ENCODE measurements at regions not wholly inside any gene's neighbourhood (a gene's known extent, or its start where the extent isn't known, plus 50 kb on each side); places are given as distances from the start of the nearest gene placed in this dataset.
"Not testable (repeated sequence)": the region's sequence is repeated elsewhere in the genome, so short reads cannot be mapped to it uniquely, and the experiment has no call there.

DNA sequence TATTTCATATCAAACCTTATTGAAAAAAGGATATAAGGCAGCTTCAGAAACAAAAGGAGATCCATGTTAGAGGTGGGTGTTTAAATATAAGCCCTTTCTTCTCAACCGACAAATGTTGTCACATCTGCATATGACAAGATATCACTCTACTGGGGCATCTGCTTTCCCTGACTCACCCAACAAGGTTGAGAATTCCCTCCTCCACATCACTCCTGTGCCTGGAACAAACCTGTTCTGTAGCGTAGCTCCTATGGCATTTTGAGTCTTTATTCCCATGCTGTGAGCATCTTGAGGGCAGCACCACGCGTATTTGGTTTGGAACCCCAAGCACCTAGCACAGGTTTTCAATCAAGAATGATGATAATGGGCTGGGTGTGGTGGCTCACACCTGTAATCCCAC lies 59.4 kb upstream of the ZFHX3 start:
- H3K4me1 ChIP-seq (ENCODE audit: insufficient read depth, low read length), result no peaks in the 10 kb centered on the region
- no peak overlapping the region for H3K9ac ChIP-seq (ENCODE audit: low read depth, low read length)
- no peaks in the 10 kb centered on the region for H3K9me3 ChIP-seq (ENCODE audit: control insufficient read depth, insufficient read depth, low read length)
- no peaks in the 10 kb centered on the region for H3K36me3 ChIP-seq (ENCODE audit: insufficient read depth, low read length)

DNA sequence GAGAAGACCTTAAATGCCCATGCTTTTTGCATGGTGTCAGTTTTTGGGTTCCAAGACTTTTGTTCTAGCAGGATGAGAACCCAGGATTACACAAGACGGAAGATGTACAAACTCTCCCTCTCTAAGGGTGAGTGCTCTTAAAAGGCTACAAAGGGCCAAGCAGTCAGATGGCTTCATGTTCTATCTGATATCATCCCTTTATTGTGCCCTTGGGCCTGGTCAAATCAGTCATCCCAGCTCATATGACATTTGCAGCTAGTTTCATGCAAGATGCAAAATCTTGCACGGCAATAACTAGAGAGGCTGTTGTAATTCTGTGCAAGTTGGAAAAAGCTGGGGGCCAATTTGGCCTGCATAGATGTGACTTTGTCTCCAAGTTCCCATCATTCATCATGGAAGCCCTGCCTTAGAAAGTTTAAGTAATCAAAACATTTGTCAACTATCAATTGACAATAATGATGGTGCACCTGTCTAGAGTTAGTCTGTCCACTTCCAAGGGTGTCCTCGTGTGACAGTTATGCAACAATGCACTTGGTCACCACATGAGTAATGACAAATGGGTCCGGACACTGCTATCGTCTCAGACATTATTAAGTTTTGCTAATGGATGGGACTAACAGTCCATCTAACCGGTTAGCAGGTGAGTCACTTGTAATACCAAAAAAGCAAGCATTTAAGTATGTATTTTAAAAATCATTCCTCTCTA lies 58.6 kb upstream of the ZFHX3 start:
- Histone ChIP-seq H3K4me1 (ENCODE audit: insufficient read depth, low read length) (no peaks in the 10 kb centered on the region), H3K36me3 (ENCODE audit: insufficient read depth, low read length) (no peaks in the 10 kb centered on the region), H3K9ac (ENCODE audit: low read depth, low read length) (no peak overlapping the region), H3K9me3 (ENCODE audit: control insufficient read depth, insufficient read depth, low read length) (no peaks in the 10 kb centered on the region)

DNA sequence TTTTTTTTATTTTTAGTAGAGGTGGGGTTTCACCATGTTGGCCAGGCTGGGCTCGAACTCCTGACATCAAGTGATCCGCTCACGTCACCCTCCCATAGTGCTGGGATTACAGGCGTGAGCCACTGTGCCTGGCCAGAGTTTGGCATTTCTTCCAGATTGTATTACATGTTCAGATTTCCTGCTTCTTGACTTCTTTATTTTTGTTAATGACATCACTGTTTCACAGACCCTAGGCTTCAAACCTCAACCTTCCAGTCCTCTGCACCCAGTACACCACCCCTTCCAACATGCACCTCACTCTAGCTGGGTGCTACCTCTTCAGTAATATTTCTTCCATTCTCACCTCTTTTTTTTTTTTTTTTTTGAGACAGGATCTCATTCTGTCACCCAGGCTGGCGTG lies 53.6 kb upstream of the ZFHX3 start:
- H3K36me3 ChIP-seq (ENCODE audit: insufficient read depth, low read length), result no peaks in the 10 kb centered on the region
- no peaks in the 10 kb centered on the region for H3K4me1 ChIP-seq (ENCODE audit: insufficient read depth, low read length)
- no peak overlapping the region for H3K9ac ChIP-seq (ENCODE audit: low read depth, low read length)
- no peaks in the 10 kb centered on the region for H3K9me3 ChIP-seq (ENCODE audit: control insufficient read depth, insufficient read depth, low read length)

DNA sequence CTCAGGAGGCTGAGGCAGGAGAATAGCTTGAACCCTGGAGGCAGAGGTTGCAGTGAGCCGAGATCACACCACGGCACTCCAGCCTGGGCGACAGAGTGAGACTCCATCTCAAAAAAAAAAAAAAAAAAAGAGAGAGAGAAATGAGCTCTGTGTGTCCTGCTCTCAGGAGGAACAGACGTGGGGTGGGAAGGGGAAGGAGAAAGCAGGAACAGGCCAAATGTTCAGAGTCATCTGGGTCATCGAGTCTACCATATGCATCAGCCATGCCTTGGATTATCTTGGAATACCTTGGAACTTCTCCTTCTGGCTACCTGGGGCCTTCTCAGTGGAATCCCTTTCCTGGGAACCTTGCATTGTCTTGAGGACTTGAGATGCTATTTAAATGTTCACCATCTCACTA lies 51.7 kb upstream of the ZFHX3 start:
- H3K36me3 ChIP-seq (ENCODE audit: insufficient read depth, low read length); H3K9ac ChIP-seq (ENCODE audit: low read depth, low read length); H3K4me1 ChIP-seq (ENCODE audit: insufficient read depth, low read length); H3K9me3 ChIP-seq (ENCODE audit: control insufficient read depth, insufficient read depth, low read length): not testable (repeated sequence)
